OCI-LY1 (cell line): ENCODE measurements at regions not wholly inside any gene's neighbourhood (a gene's known extent, or its start where the extent isn't known, plus 50 kb on each side); places are given as distances from the start of the nearest gene placed in this dataset.

Source experiments
- EZH2 ChIP-seq: fragments of 200-600 bp; sonication (generic), shearing (Covaris generic); IDR thresholded peaks from 2 replicates; pipeline ENCODE4 v1.8.0; 2017; ENCODE audit warnings: borderline replicate concordance, mixed run types, mild to moderate bottlenecking, antibody characterized with exemption, low read length, moderate library complexity, mixed read lengths
- TF ChIP-seq, protein P1 (sequence below): fragments of 200-600 bp; sonication (generic), shearing (Covaris generic); IDR thresholded peaks from 2 replicates; pipeline ENCODE4 v1.5.1; 2017; ENCODE audit warnings: mild to moderate bottlenecking, antibody characterized with exemption, low read length, moderate library complexity, mixed read lengths

DNA sequence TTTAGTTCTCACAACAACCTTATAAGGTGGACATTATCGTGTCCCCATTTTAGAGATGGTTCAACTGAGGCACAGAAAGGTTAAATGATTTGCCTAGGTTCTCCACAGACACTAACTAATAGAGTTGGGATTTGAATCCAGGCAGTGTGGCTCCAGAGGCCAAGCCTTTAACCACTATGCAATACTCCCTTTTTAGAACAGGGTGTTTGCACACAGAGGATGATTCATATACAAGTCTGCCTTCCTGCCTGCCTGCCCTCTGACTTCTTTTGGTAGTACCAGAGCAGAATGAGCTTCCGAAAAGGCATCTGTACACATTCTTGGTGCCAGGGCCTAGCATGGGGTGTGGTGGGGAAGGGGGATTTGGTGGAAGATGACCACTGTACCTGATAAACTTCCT is 150.8 kb upstream of the ARHGEF9 start:
- TF ChIP-seq, protein P1, sequence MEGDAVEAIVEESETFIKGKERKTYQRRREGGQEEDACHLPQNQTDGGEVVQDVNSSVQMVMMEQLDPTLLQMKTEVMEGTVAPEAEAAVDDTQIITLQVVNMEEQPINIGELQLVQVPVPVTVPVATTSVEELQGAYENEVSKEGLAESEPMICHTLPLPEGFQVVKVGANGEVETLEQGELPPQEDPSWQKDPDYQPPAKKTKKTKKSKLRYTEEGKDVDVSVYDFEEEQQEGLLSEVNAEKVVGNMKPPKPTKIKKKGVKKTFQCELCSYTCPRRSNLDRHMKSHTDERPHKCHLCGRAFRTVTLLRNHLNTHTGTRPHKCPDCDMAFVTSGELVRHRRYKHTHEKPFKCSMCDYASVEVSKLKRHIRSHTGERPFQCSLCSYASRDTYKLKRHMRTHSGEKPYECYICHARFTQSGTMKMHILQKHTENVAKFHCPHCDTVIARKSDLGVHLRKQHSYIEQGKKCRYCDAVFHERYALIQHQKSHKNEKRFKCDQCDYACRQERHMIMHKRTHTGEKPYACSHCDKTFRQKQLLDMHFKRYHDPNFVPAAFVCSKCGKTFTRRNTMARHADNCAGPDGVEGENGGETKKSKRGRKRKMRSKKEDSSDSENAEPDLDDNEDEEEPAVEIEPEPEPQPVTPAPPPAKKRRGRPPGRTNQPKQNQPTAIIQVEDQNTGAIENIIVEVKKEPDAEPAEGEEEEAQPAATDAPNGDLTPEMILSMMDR, result no peak
- TF ChIP-seq EZH2, result no peak
